Inflammatory macrophage treated with lipopolysaccharide for 1 hour (primary cell): ENCODE measurements at regions not wholly inside any gene's neighbourhood (a gene's known extent, or its start where the extent isn't known, plus 50 kb on each side); places are given as distances from the start of the nearest gene placed in this dataset.
"Not testable (repeated sequence)": the region's sequence is repeated elsewhere in the genome, so short reads cannot be mapped to it uniquely, and the experiment has no call there.

ENCODE experiments used
- DNase-seq, 2 donors: peaks; one replicate each; pipeline ENCODE4 v3.0.0-alpha.2; 2020 to 2022

- DNase-seq = no peak
Observed at GRCh38 chr12:91721023-91721422, 424.6 kb downstream of the BTG1 start.

GRCh38 chr12:91718326-91718725 lies 427.3 kb downstream of the BTG1 start:
- no peak for DNase-seq

GRCh38 chr12:91717804-91718203 lies 427.8 kb downstream of the BTG1 start:
- no peak for DNase-seq

- not testable (repeated sequence) for DNase-seq
Observed at GRCh38 chr12:91711925-91712324, 433.7 kb downstream of the BTG1 start.

- no peak for DNase-seq
Observed at GRCh38 chr12:91706466-91706865, 439.2 kb downstream of the BTG1 start.

GRCh38 chr12:91704446-91704845 lies 441.2 kb downstream of the BTG1 start:
- no peak for DNase-seq

GRCh38 chr12:91703491-91704283 lies 442.0 kb downstream of the BTG1 start:
- no peak for DNase-seq

GRCh38 chr12:91702843-91703425 lies 442.7 kb downstream of the BTG1 start:
- no peak for DNase-seq

GRCh38 chr12:91695964-91696363 lies 449.7 kb downstream of the BTG1 start:
- DNase-seq = no peak

GRCh38 chr12:91695406-91695805 lies 450.2 kb downstream of the BTG1 start:
- DNase-seq = not testable (repeated sequence)

GRCh38 chr12:91690531-91690930 lies 455.1 kb downstream of the BTG1 start:
- DNase-seq = no peak

- no peak for DNase-seq
Observed at GRCh38 chr12:91687052-91688017, 458.3 kb downstream of the BTG1 start.

GRCh38 chr12:91685917-91686316 lies 459.7 kb downstream of the BTG1 start:
- DNase-seq = no peak

GRCh38 chr12:91681751-91682150 lies 463.9 kb downstream of the BTG1 start:
- DNase-seq = no peak

- no peak for DNase-seq
Observed at GRCh38 chr12:91680864-91681263, 464.8 kb downstream of the BTG1 start.

- no peak for DNase-seq
Observed at GRCh38 chr12:91677556-91677955, 468.1 kb downstream of the BTG1 start.

GRCh38 chr12:91675401-91675800 lies 470.2 kb downstream of the BTG1 start:
- DNase-seq = no peak

GRCh38 chr12:91672130-91672529 lies 473.5 kb downstream of the BTG1 start:
- no peak for DNase-seq

- no peak for DNase-seq
Observed at GRCh38 chr12:91667694-91668093, 478.0 kb downstream of the BTG1 start.

GRCh38 chr12:91663744-91664143 lies 481.1 kb upstream of the DCN start:
- DNase-seq = no peak

GRCh38 chr12:91663310-91663709 lies 480.7 kb upstream of the DCN start:
- DNase-seq = no peak

GRCh38 chr12:91662021-91662420 lies 479.4 kb upstream of the DCN start:
- DNase-seq = no peak

- DNase-seq = no peak
Observed at GRCh38 chr12:91657032-91657431, 474.4 kb upstream of the DCN start.

- no peak for DNase-seq
Observed at GRCh38 chr12:91655966-91656365, 473.3 kb upstream of the DCN start.
